SK-N-SH (cell line): ENCODE measurements at regions not wholly inside any gene's neighbourhood (a gene's known extent, or its start where the extent isn't known, plus 50 kb on each side); places are given as distances from the start of the nearest gene placed in this dataset.

Experiments
- CTCF ChIA-PET: fragments of 300-600, 350-600 bp; formaldehyde crosslinking; extraction: SDS; loops from one replicate; lab custom pipeline; 2021; lab: Yijun Ruan, JAX
- POLR2A ChIA-PET: fragments of 350-600 bp; sonication (Branson Sonifier 250); formaldehyde crosslinking; extraction: SDS; loops from one replicate; lab custom pipeline; 2020; ENCODE audit warnings: antibody characterized with exemption, inconsistent platforms; lab: Yijun Ruan, JAX
- DNase-seq: peaks from one replicate; pipeline ENCODE4 v3.0.0; 2012
- H2AFZ ChIP-seq: fragments of 200-600 bp; sonication (generic); 2 replicates; pipeline ENCODE4 v1.8.1; 2016; ENCODE audit warnings: antibody characterized with exemption, mild to moderate bottlenecking, low read depth
- H3F3A ChIP-seq: fragments of 200-600 bp; sonication (generic); replicated peaks from 2 replicates; pipeline ENCODE3; 2016; ENCODE audit warnings: antibody characterized with exemption, mild to moderate bottlenecking; ENCODE audit not compliant: insufficient read depth
- H3K27ac ChIP-seq, 2 experiments: fragments of 200-500 bp in 1 of 2; fragments of 200-600 bp in 1 of 2; sonication (Bioruptor generic) in 1 of 2; sonication (generic), shearing (Covaris generic) in 1 of 2; 2 replicates each; pipeline versions ENCODE4 v1.5.1 to v1.6.1; 2014 to 2016; ENCODE audit warnings: low read depth in 2 of 2, inconsistent platforms in 1 of 2, low read length in 1 of 2, mild to moderate bottlenecking in 1 of 2, mixed read lengths in 1 of 2
- H3K27me3 ChIP-seq: fragments of 200-600 bp; sonication (generic), shearing (Covaris generic); 2 replicates; pipeline ENCODE4 v1.6.1; 2016; ENCODE audit warnings: mixed run types; ENCODE audit not compliant: insufficient read depth
- H3K36me3 ChIP-seq, 2 experiments: fragments of 200-500 bp in 1 of 2; fragments of 200-600 bp in 1 of 2; sonication (Bioruptor generic) in 1 of 2; sonication (generic) in 1 of 2; replicated peaks in 1 of 2; 2 replicates each; pipeline versions ENCODE3 to v1.5.1; 2014 to 2016; ENCODE audit warnings: low read length in 1 of 2, mild to moderate bottlenecking in 1 of 2; ENCODE audit not compliant: insufficient read depth in 2 of 2, control insufficient read depth in 1 of 2
- H3K4me1 ChIP-seq, 2 experiments: fragments of 200-500 bp in 1 of 2; fragments of 200-600 bp in 1 of 2; sonication (Bioruptor generic) in 1 of 2; sonication (generic), shearing (Covaris generic) in 1 of 2; 2 replicates each; pipeline versions ENCODE4 v1.5.1 to v1.6.1; 2014 to 2016; ENCODE audit warnings: low read depth in 1 of 2, low read length in 1 of 2, mixed run types in 1 of 2; ENCODE audit not compliant: insufficient read depth in 2 of 2, control insufficient read depth in 1 of 2
- H3K4me2 ChIP-seq: fragments of 200-600 bp; sonication (generic), shearing (Covaris generic); 2 replicates; pipeline ENCODE4 v1.6.1; 2017; ENCODE audit warnings: mixed run types
- H3K4me3 ChIP-seq, 2 experiments: fragments of 200-500 bp in 1 of 2; fragments of 200-600 bp in 1 of 2; sonication (Bioruptor generic) in 1 of 2; sonication (generic), shearing (Covaris generic) in 1 of 2; 2 replicates each; pipeline versions ENCODE4 v1.5.1 to v1.8.1; 2014 to 2016; ENCODE audit warnings: low read depth in 2 of 2, inconsistent platforms in 1 of 2, low read length in 1 of 2, mild to moderate bottlenecking in 1 of 2, mixed read lengths in 1 of 2, moderate library complexity in 1 of 2
- H3K79me2 ChIP-seq: fragments of 200-600 bp; sonication (generic); 2 replicates; pipeline ENCODE4 v1.8.1; 2017; ENCODE audit warnings: mild to moderate bottlenecking; ENCODE audit not compliant: insufficient read depth
- H3K9ac ChIP-seq: fragments of 200-600 bp; sonication (generic); 2 replicates; pipeline ENCODE4 v1.6.1; 2017; ENCODE audit warnings: mixed run types
- H3K9me2 ChIP-seq: fragments of 200-600 bp; sonication (generic); 2 replicates; pipeline ENCODE4 v1.6.1; 2017; ENCODE audit warnings: mixed run types
- H3K9me3 ChIP-seq: fragments of 200-600 bp; sonication (generic); 2 replicates; pipeline ENCODE4 v1.6.1; 2017; ENCODE audit warnings: mixed run types, mild to moderate bottlenecking, moderate library complexity
- H4K20me1 ChIP-seq: fragments of 200-600 bp; sonication (generic); 2 replicates; pipeline ENCODE4 v1.6.1; 2017; ENCODE audit warnings: mild to moderate bottlenecking, mixed run types; ENCODE audit not compliant: insufficient read depth
- CHD2 ChIP-seq: fragments of 150-350 bp; IDR thresholded peaks from 2 replicates; pipeline ENCODE4 v1.6.1; 2018; ENCODE audit warnings: low read length; ENCODE audit not compliant: partially characterized antibody
- CTCF ChIP-seq: fragments of 200-600 bp; sonication (generic); IDR thresholded peaks from 2 replicates; pipeline ENCODE4 v1.6.1; 2017; ENCODE audit warnings: antibody characterized with exemption, mild to moderate bottlenecking, moderate library complexity
- ELF1 ChIP-seq: IDR thresholded peaks from 2 replicates; pipeline ENCODE4 v1.4.0; 2012
- EZH2phosphoT487 ChIP-seq: fragments of 200-600 bp; sonication (generic); IDR thresholded peaks from 2 replicates; pipeline ENCODE4 v1.6.1; 2017; ENCODE audit warnings: low read depth, mixed run types, mild to moderate bottlenecking, antibody characterized with exemption, moderate library complexity, borderline replicate concordance
- FOXJ3 ChIP-seq: sonication (generic); formaldehyde crosslinking; IDR thresholded peaks from 2 replicates; pipeline ENCODE4 v1.5.1; 2020; ENCODE audit warnings: mild to moderate bottlenecking, missing genetic modification reagents
- GABPA ChIP-seq: IDR thresholded peaks from 2 replicates; pipeline ENCODE4 v1.4.0; 2012; ENCODE audit warnings: low read depth, mild to moderate bottlenecking
- MXI1 ChIP-seq: IDR thresholded peaks from 2 replicates; pipeline ENCODE4 v1.6.1; 2012; ENCODE audit warnings: mild to moderate bottlenecking, low read depth, low read length, improper control_type of control experiment
- NFIC ChIP-seq: IDR thresholded peaks from 2 replicates; pipeline ENCODE4 v1.4.0; 2012; ENCODE audit warnings: borderline replicate concordance
- POLR2AphosphoS5 ChIP-seq: IDR thresholded peaks from 2 replicates; pipeline ENCODE4 v1.6.1; 2012; ENCODE audit warnings: low read depth, low read length
- SMC3 ChIP-seq: IDR thresholded peaks from 2 replicates; pipeline ENCODE4 v1.6.1; 2012; ENCODE audit warnings: low read depth, low read length, improper control_type of control experiment
- TAF1 ChIP-seq: IDR thresholded peaks from 2 replicates; pipeline ENCODE4 v1.6.1; 2012; ENCODE audit warnings: low read depth, mild to moderate bottlenecking, low read length, moderate library complexity, borderline replicate concordance
- USF2 ChIP-seq: fragments of 150-350 bp; IDR thresholded peaks from 2 replicates; pipeline ENCODE4 v1.6.1; 2017; ENCODE audit warnings: antibody characterized with exemption, low read length, low read depth, borderline replicate concordance
- WGBS: methylation state at CpG from one replicate; pipeline ENCODE4 v1.1.6; 2017; ENCODE audit warnings: low lambda C conversion rate; 5-methylcytosine and 5-hydroxymethylcytosine counted together
- TF ChIP-seq, protein P1 (sequence below): IDR thresholded peaks from 2 replicates; pipeline ENCODE4 v1.4.0; 2012; ENCODE audit warnings: low read depth, borderline replicate concordance

DNA sequence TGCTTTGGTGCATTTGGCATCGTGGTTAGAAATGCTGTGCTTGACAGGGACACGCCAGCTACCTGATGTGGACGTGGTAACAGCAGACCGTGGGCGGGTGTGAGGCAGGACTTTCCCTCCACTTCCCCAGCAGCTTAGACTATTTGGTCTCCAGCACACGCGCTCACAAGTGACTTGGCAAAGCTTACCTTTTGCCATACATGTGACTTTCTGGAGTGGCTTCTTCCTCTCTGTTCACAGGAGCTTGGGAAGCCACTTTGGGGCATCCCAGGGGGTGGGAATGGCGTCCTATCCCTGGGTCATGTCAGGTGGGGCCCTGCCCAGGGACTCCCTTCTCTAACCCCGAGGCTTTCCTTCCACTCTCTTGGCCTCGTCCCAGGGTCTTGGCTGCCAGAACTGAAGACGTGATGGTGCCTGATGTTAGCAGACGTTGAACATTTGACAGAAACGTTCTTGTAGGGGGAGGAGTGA, 228.7 kb upstream of the KLF6 start (continued):
- TF ChIP-seq, protein P1, sequence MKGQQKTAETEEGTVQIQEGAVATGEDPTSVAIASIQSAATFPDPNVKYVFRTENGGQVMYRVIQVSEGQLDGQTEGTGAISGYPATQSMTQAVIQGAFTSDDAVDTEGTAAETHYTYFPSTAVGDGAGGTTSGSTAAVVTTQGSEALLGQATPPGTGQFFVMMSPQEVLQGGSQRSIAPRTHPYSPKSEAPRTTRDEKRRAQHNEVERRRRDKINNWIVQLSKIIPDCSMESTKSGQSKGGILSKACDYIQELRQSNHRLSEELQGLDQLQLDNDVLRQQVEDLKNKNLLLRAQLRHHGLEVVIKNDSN: no peak
- no peak for TF ChIP-seq CTCF

DNA sequence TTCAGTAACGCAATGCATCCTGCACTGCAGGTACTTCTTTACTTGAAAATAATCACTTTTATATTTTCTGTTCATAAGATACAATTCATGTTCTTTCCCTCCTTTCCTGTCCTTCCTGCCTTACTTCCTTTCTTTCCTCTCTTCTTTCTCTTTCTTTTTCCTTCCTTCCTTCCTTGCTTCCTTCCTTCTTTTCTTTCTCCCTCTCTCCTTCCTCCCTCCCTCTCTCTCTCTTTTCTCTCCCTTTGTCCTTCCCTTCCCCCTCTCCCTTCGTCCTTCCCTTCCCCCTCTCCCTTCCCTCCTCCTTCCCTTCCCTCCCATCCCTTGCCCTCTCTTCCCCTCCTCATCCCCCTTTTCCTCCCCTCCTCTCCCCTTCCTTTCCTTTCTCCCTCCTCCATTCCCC, 227.8 kb upstream of the KLF6 start:
- POLR2A ChIA-PET: no interaction called here
- no peaks in the 10 kb centered on the region for H3K4me1 ChIP-seq
- no peaks in the 10 kb centered on the region for H3K79me2 ChIP-seq
- H3K9me2 ChIP-seq: no peaks in the 10 kb centered on the region
- no peak overlapping the region for H2AFZ ChIP-seq
- CTCF ChIA-PET: no interaction called here
- TF ChIP-seq GABPA (no peak), EZH2phosphoT487 (no peak), SMC3 (no peak), POLR2AphosphoS5 (no peak), TAF1 (no peak), CHD2 (no peak), MXI1 (no peak), CTCF (no peak), USF2 (no peak), NFIC (no peak), ELF1 (no peak), FOXJ3 (CRISPR knock-in tag) (no peak)
- TF ChIP-seq, protein P1: no peak
- DNase-seq: no peak
- H3K4me3 ChIP-seq: no peak overlapping the region
- H3K27ac ChIP-seq: no peak overlapping the region
- WGBS: 65% methylated on average over 2 of the region's 2 CpGs
- H3K27me3 ChIP-seq: no peaks in the 10 kb centered on the region
- no peaks in the 10 kb centered on the region for H3K9me3 ChIP-seq
- no peaks in the 10 kb centered on the region for H4K20me1 ChIP-seq
- H3K4me2 ChIP-seq: no peak overlapping the region
- no peaks in the 10 kb centered on the region for H3F3A ChIP-seq
- no peak overlapping the region for H3K9ac ChIP-seq
- H3K36me3 ChIP-seq: no peaks in the 10 kb centered on the region
